ENCODE measurements at regions not wholly inside any gene's neighbourhood (a gene's known extent, or its start where the extent isn't known, plus 50 kb on each side); places are given as distances from the start of the nearest gene placed in this dataset.

GRCh38 chr9:115946530-115946929 lies 207.1 kb upstream of the PAPPA start (continued):
- TF ChIP-seq MIER3 (CRISPR knock-in tag; IDR thresholded peaks at IDR 0.05; ENCODE audit: borderline replicate concordance) (peak; percentile 68; the same call in 1 of the 2 replicates), DMTF1 (CRISPR knock-in tag; IDR thresholded peaks at IDR 0.05) (no peak), KLF13 (CRISPR knock-in tag; IDR thresholded peaks at IDR 0.05) (no peak), PLSCR1 (CRISPR knock-in tag; IDR thresholded peaks at IDR 0.05; ENCODE audit: borderline replicate concordance) (no peak), KDM4B (CRISPR knock-in tag; IDR thresholded peaks at IDR 0.05) (peak; percentile 50; the same call in 1 of the 2 replicates)

GRCh38 chr9:115951977-115952376 lies 201.6 kb upstream of the PAPPA start:
- Histone ChIP-seq H3K79me2 (ENCODE audit: insufficient read depth, low read length) (no peaks in the 10 kb centered on the region), H3K4me3 (replicated peaks in 1 of 3; ENCODE audit: insufficient read depth in 1 of 3, low read depth in 2 of 3, low read length in 3 of 3) (no peak overlapping the region), H4K20me1 (ENCODE audit: insufficient read depth, low read length) (no peaks in the 10 kb centered on the region), H3K9me3 (ENCODE audit: low read length) (no peaks in the 10 kb centered on the region), H2AFZ (ENCODE audit: low read length) (no peak overlapping the region), H3K4me2 (ENCODE audit: low read depth, low read length) (no peak overlapping the region), H3K27ac (ENCODE audit: extremely low read length, insufficient read depth, low read length) (no peak overlapping the region), H3K36me3 (replicated peaks in 1 of 2; ENCODE audit: control insufficient read depth in 1 of 2, insufficient read depth in 2 of 2, low read length in 2 of 2) (no peaks in the 10 kb centered on the region), H3K27me3 (ENCODE audit: control insufficient read depth in 1 of 2, insufficient read depth in 2 of 2, low read length in 2 of 2) (no peaks in the 10 kb centered on the region), H3K9ac (ENCODE audit: insufficient read depth, low read depth, low read length) (no peak overlapping the region), H3K4me1 (ENCODE audit: insufficient read depth, low read length) (peaks cover 14% of the 10 kb centered on the region)
- intact Hi-C loops (cut with micrococcal nuclease; ENCODE audit: unreplicated experiment): no loop called here
- in situ Hi-C loops (cut with HindIII; ENCODE audit: extremely low pct_ligation_motif_present, low pct_unique_long_range_greater_than_20kb): no loop called here
- 89% methylated on average over 4 of the region's 4 CpGs for WGBS (ENCODE audit: low lambda C conversion rate)
- CTCF ChIA-PET (ENCODE audit: low intra/inter-chr PET ratio, low total read pairs): interaction anchor here (0.6 kb wide), 1 partner anchor 457 kb away, joined by 3 read pairs; no protein-coding TSS in a partner anchor
- ATAC-seq (no peak), DNase-seq (ENCODE audit: low spot score) (no peak), FAIRE-seq (no peak)
- POLR2A ChIA-PET: interaction anchor here (1.0 kb wide), 1 partner anchor 9 kb away, joined by 3 read pairs; no protein-coding TSS in a partner anchor
- BruUV-seq (replicated peaks): no TSS peak
- TF ChIP-seq SIN3A (IDR thresholded peaks at IDR 0.05; ENCODE audit: borderline replicate concordance, low read depth, low read length) (no peak), SRSF4 (IDR thresholded peaks at IDR 0.05; ENCODE audit: low read depth, low read length, poor library complexity, severe bottlenecking) (no peak), ZNF143 (CRISPR knock-in tag; IDR thresholded peaks at IDR 0.05) (no peak), GABPA (IDR thresholded peaks at IDR 0.05; ENCODE audit: low read depth, low read length) (no peak), GABPA (CRISPR knock-in tag; IDR thresholded peaks at IDR 0.05; ENCODE audit: low read depth) (no peak), CERS6 (CRISPR knock-in tag; IDR thresholded peaks at IDR 0.05) (no peak), STAT5B (CRISPR knock-in tag; IDR thresholded peaks at IDR 0.05) (no peak), ZFP36L1 (CRISPR knock-in tag; IDR thresholded peaks at IDR 0.05) (no peak), ZC3H4 (CRISPR knock-in tag; IDR thresholded peaks at IDR 0.05; ENCODE audit: borderline replicate concordance) (no peak), SIN3B (IDR thresholded peaks at IDR 0.05; ENCODE audit: low read length) (no peak), NR2F1 (CRISPR knock-in tag; IDR thresholded peaks at IDR 0.05) (no peak), HNF4A (CRISPR knock-in tag; IDR thresholded peaks at IDR 0.05) (no peak), MLXIP (CRISPR knock-in tag; IDR thresholded peaks at IDR 0.05; ENCODE audit: borderline replicate concordance) (no peak)
